H1 (cell line): ENCODE measurements at regions not wholly inside any gene's neighbourhood (a gene's known extent, or its start where the extent isn't known, plus 50 kb on each side); places are given as distances from the start of the nearest gene placed in this dataset.

ENCODE experiments used
- CEBPB ChIP-seq: IDR thresholded peaks from 2 replicates; pipeline ENCODE4 v1.6.1; 2012; ENCODE audit warnings: low read depth, low read length
- CTCF ChIP-seq, 3 experiments: IDR thresholded peaks; 1 replicate in 2 of 3; 2 replicates in 1 of 3; pipeline versions ENCODE4 v1.5.1 to v1.6.1; 2011; ENCODE audit warnings: low read length in 3 of 3, mild to moderate bottlenecking in 3 of 3, inconsistent platforms in 2 of 3, low read depth in 1 of 3, moderate library complexity in 1 of 3; ENCODE audit not compliant: insufficient read depth in 1 of 3; ENCODE audit errors: control extremely low read depth in 1 of 3
- EZH2 ChIP-seq: fragments of 200-600 bp; sonication (generic); IDR thresholded peaks from 2 replicates; pipeline ENCODE4 v1.7.1; 2012; ENCODE audit warnings: low read depth, mild to moderate bottlenecking, moderate library complexity, low read length, inconsistent platforms; ENCODE audit not compliant: severe bottlenecking
- HDAC2 ChIP-seq, 2 experiments: fragments of 300-600 bp in 1 of 2; sonication (generic) in 1 of 2; IDR thresholded peaks; 2 replicates each; pipeline ENCODE4 v1.6.1; 2011 to 2012; ENCODE audit warnings: low read depth in 2 of 2, low read length in 2 of 2, mild to moderate bottlenecking in 2 of 2, moderate library complexity in 2 of 2, borderline replicate concordance in 1 of 2, inconsistent platforms in 1 of 2
- MAFK ChIP-seq: IDR thresholded peaks from 2 replicates; pipeline ENCODE4 v1.6.1; 2012; ENCODE audit warnings: low read depth, mild to moderate bottlenecking, improper control_type of control experiment, low read length
- RFX5 ChIP-seq: IDR thresholded peaks from 2 replicates; pipeline ENCODE4 v1.6.1; 2011; ENCODE audit warnings: low read depth, low read length, improper control_type of control experiment, borderline replicate concordance
- USF2 ChIP-seq: IDR thresholded peaks from 2 replicates; pipeline ENCODE4 v1.6.1; 2011; ENCODE audit warnings: low read length, improper control_type of control experiment
- ZNF274 ChIP-seq: IDR thresholded peaks from 2 replicates; pipeline ENCODE4 v1.7.0; 2012; ENCODE audit warnings: low read length, borderline replicate concordance; ENCODE audit errors: extremely low read depth

- TF ChIP-seq USF2 (no peak), ZNF274 (no peak), HDAC2 (IDR thresholded peaks at IDR 0.05; ENCODE audit: borderline replicate concordance in 1 of 2, low read depth in 2 of 2, low read length in 2 of 2) (no peak), CTCF (IDR thresholded peaks at IDR 0.05; ENCODE audit: control extremely low read depth in 1 of 3, insufficient read depth in 1 of 3, low read depth in 1 of 3, low read length in 3 of 3) (no peak), MAFK (no peak), EZH2 (no peak), RFX5 (no peak), CEBPB (no peak)
These were observed 1741.2 kb upstream of the PCDH20 start for GRCh38 chr13:63156816-63157215.
